ENCODE measurements at regions not wholly inside any gene's neighbourhood (a gene's known extent, or its start where the extent isn't known, plus 50 kb on each side); places are given as distances from the start of the nearest gene placed in this dataset.
A peak's percentile ranks its signal among the peaks of the same experiment; 100 is the strongest.

DNA sequence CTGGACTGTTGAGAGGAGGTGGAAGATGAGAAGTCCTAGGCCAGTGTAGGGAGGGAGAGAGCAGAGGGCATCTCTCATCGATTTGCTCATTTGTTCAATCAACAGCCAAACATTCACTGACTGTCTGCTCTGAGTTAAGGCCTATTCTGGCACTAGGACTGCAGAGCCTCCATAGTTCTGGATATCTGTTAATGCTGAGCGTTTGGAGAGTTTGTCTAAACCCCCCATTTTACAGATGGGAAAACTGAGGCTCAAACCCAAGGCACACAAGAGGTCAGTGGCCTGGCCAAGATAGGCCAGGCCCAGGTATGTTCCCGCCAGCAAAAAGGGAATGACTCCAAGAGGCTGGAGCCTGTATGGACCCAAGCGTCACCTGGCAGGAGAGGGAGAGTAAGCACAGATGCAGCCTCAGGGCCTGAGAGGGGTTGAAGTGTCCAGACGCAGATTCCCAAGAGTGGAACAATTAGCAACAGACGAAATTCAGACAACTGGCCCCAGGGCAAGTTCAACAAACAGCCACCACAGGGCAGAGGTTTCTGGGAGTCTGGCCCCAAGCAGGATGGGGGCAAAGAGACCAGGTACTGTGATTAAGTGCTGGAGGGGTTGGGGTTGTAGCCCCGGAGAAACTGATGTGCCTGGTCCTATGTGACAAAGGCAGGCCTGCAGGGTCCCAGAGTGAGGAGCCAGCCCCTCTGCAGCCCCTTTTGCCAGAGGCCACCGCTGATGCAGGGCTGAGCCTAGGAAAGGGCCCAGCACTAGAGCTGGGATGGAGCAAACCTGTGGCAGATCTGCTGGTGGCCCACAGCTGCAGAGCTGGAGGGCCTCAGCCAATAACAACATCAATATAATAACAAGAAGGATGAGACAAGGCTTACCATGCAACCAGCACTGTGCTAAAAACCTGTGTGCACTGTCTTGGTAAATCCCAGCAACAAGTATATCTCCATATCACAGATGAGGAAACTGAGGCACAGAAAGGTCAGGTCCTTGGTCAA, 245.1 kb upstream of the TLE3 start:
- DNase-seq: no peak

DNA sequence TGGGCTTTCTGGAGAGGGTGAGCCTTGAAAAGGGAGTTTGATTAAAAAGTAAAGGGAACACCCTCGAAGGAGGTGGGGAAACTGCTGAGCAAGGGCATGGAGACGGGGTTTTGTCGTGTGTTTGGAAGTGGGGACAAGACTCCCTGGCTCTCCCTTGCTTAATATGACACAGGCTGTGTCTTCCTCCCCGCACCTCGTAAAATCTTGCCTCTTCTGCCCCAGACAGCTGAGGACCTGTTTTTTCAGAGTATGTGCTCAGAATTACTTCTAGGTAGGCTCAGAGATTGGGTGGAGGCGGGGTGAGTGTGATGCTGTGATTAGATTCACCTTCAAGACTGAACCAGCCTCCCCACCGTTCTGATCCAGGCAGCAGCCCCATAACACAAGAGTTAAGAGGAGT, 244.4 kb upstream of the TLE3 start:
- DNase-seq: no peak

DNA sequence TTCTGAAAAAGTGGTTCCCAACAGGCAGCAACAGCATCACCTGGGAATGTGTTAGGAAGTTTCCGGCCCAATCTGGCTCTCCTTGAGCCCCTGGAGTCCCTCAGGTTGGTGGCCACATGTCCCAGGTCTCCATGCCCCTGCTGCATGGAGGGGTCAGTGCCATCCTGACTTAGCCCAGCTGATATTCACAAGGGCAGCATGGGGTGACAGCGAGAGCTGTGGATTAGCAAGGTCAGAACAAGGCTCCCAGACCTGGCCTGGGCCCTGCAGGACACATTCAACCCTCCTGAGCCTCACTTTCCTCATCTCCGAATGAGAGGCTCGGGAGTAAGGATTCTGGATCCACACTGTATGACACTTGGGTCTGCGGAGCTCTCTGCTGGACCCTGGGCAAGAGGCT, 243.8 kb upstream of the TLE3 start:
- no peak for DNase-seq

GRCh38 chr15:70340494-70340870, 242.8 kb upstream of the TLE3 start:
- DNase-seq: no peak

DNA sequence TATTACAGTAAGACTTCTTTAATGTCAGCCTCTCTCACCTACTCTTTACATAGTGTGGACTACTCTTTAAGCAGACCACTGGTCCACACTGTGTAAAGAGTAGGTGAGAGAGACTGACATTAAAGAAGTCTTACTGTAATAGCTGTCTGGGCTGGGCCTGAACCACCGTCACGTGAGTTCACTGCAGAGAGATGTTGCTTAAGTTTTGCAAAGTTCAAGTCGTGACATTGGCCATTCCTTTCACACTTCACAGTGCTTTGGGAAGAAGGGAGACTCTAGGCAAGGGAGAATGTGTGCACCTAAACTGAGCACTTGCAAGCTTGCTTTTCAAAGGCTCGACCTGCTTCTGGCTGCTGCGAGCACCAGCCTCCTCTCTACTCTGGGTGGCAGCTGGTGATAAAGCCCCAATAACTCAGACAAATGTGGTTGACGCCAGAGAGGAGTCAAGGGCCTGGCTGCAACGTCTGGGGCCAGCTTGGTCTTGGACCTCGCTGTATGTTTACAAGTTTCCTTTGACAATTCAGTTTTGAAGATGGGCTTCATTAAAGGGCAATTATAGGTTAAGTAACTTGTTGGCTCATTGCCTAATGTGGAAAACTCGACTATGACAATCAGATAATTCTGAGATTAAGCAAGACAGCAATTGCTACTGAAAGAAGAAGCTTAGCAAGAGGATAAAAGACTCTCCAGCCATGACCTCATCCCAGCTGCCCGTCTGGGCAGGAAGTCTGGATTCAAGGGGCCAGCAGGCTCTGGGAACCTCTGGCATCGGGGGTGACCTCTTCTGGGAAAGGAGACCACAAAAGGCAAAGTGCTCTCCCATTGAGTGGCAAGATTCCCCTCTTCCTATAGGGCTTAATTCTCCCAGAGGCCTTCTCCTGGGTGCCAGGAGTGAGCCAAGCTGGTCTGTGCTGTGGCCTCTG, 242.1 kb upstream of the TLE3 start:
- DNase-seq: no peak

DNA sequence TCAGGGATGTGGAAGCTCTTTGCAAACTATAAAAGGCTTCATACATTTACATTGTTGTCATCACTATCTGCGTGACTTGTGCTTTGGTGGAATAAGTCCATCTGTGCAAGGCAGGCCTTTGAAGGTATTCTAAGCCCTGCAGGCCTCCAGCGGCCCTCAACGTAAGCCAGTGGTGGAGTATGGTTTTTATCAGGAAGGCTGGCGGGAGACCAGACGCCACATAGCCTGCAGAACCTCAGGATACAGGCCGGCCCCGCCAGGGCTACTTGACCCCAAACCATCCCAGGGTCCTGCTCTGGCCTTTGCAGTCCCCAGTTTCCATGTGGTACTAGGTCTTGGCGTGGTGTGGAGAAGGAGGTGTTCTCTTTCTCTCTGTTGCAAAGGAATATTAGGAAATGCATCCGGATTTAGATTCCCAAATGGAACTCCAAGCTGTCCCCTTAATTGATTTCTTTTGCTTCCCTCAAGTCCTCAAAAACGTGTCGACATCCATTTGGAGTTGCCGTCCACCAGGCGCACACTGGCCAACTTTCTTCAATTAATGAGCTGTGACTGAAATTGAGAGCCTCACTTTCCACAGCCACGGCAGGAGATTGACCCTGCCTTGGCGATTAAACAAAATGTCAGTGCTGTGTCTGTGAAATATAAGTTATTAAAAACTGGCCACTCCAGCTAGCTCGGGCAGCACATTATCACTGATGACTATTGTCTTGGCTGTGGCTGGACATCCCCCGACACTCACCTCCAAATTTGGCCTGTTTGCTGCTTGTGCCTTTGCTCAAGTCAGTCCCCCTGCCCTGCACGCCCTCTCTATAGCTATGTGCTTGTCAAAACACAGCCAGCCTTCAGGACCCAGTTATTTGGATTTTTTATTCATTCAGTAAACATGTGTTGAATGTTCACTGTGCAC, 239.8 kb upstream of the TLE3 start:
- DNase-seq: no peak

DNA sequence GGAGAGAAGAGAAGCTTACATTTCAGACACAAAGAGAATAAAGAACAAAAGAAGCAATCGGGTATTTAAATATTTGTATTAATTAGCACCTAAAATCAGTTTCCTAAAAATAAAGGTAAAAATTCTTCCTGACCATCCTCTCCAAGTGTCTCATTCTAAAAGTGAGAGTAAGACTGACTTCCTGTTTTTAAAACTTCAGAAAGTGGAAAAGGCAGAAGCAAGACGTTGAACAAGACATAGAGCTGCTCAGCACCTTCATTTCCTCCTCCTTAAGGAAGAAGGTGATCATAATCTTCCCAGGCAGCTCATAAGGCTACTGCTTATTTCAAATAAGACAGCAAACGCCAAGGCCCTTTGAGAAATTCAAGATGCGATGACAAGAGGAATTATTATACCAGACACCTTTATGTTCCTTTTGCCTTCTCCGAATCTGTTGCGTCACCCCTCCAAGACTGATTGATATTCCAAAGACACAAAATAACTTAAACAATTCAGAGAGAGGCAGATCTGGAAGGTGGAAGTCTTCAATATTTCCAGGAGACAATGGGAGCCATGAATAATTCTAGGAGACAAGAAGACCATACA, 238.8 kb upstream of the TLE3 start:
- DNase-seq: no peak

DNA sequence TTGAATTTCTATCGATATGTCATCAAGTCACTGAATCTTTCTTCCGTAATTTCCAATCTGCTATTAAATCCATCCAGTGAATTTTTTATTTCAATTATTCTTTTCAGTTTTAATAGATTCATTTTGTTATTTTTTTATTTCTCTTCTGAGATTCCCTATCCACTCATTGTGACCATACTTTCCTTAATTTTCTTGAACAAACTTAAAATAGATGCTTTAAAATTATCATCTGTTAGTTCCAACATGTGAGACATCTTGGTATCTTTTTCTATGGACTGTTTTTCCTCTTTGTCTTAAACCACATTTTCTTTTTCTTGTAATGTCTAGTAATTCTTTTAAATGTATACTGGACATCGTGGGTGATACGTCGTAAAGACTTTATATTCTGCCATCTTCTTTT, 236.6 kb upstream of the TLE3 start:
- DNase-seq: no peak

DNA sequence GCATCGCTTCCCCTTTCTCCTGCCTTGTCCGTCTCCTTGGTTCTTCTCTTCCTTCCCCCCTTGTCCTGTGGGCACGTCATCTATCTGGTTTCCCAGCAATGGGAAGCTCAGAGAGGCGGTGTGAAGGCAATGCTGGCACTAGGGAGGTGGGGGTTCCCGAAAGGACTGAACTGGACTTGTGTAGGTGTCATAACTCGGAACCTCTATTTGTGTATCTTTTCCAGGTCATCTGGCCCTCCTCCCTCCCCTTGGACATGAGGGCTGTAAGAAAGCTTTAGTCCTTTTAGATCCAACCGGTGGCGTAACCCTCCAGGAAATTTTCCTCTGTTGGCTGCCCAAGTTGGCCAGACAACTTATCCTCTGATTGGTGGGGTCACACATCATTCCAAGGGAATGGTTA, 231.5 kb upstream of the TLE3 start:
- DNase-seq: no peak

DNA sequence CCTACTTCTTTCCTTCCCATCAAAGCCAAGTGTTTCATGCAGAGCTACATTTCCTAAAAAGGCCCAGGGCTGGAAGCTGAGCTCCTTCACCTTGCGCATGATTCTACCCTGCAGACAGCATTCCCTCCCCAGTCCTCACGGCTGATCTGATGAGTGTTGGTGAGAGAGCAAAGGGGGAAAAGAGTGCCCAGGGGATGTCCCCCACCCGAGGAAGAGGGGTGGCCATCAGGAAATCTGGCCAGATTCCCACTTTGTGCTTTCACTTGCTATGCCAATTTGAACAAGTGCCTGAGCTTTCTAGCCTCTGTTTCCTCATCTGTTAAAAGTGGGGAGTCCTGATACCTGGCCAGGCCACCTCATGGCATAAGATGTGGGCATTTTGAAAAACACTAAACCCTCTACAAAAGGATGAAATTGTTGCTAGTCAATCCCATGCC, 231.0 kb upstream of the TLE3 start:
- DNase-seq: no peak

DNA sequence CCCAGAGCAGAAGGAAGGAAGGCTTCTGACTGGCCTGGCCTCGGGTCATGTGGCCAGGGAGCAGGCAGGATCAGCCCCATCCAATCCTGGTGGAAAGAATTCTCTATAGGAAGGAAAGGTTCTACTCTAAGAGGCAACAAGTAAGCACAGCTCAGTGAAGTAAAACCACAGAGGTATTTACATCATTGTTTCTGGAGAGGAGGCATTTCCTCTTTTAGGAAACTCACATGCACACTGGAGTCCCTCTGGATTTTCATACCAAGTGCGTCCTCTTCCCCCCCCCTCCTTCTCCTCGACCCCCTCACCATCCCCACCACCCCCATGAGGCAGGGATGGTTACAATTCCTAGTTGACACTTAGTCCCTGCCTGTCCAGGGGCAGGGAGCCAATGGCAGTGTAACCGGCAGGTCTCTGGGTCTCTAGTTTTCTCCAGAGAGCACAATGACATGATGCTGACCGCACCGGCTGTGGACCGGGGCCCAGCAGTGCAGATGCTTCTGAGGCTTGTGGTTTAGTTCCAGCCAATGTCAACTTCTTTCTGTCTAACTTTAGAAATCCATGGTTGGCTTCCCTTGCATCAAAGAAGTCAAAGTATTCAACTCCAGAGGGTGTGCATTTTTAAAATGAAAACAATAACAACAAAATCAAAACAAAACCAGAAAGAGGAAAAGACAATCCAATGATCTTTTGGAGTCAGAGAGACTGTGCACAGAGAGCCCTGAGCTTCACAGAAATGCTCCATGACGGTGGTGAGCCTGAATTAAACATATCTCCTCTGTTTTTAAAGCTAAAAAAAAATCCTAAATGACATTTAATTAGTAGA, 230.3 kb upstream of the TLE3 start:
- DNase-seq: no peak

DNA sequence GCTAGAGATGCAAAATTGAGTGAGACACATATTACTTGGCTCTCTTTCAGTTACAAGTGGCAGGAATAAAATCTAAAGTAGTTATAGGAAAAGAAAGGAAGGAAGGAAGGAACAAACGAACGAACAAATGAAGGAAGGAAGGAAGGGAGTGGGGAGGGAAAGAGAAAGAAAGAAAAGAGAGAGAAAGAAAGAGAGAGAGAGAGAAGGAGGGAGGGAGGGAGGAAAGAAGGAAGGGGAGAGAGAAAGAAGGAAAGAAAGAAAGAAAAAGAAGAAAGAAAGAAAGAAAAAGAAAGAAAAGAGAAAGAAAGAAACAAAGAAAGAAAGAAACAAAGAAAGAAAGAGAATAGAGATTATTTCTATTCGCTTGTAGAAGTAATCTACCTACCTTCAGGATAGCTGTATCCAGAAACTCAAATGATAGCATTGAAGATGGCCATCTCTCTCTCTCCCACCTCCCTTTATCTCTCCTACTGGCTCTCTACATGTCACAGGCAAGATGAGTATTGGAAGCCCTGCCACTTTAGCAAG, 229.7 kb upstream of the TLE3 start:
- DNase-seq: no peak

DNA sequence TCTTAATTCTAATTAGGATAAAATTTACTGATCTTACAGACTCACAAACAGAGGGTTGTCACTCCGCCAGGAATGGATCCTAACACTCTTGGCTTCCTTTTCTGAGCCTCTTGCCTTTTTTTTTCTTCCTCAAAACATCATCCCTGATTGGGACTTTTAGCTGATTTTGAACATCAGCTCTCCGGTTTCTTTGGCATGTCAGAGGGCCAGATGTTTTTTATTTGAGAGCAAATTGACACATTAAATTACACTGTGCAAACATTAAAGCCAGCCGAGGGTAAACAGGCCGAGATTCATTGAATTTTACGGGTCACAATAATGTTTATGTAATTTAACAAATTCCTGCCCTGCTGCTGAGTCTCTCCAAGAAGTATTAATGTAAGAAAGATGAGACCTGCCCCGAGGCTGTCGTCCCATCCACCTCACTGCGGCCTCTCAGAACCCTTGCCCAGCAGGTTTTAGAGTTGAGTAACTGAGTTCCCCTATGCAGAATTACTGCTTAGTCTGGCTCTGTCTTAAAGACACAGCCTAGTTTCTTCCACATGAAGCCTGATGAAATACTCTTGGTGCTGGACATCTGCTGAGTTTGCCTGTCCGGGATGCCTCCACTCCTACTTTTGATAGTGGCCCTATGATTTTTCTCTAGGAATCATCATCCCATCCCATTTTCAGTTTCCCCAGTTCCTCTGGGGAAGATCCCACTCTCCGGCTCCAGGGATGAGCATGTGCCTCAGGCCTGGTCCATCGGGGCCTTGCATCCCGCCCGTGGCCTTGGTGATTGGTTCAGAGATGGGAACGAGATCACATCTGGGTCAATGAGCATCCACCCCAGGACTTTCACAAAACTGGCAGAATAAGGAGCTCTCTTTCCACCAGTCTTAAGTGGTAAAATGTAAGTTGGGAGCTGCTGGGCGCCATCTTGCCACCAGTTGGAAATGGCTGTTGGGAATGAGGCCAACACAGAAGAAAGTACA, 226.6 kb upstream of the TLE3 start:
- DNase-seq: no peak

GRCh38 chr15:70323111-70323851, 225.6 kb upstream of the TLE3 start:
- peak; percentile 32 for DNase-seq

- DNase-seq: no peak
These were observed 224.4 kb upstream of the TLE3 start for GRCh38 chr15:70322051-70322668.

DNA sequence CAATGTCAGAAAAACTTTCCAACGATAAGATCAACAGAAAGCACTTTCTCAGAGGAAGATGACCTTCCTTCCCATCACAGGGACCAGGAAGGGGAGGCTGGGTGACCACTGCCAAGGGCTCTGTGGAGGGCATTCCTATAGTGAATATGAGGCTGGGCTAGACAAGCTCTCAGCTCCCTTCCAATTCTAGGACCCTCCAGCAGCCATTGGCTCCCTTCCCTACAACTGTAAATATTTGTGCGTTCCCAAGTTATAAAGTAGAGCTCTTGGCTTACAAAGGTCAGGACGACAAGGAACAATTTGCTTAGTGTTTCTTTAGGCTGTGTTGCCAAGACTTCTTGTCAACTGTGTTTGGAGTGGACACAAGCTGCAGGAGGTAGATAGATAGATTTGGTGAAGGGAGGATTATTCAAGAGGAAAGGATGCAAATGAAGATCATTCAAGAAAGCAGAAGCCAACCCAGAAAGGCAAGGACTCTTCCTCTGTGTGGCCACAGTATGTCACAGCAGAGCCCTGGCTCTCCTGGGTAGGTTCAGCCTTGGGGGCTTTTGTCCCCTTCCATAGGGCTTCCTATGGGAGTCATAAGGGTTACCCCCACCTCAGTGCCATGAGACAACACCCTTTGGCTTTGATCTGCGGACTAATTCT, 223.6 kb upstream of the TLE3 start:
- DNase-seq: no peak

DNA sequence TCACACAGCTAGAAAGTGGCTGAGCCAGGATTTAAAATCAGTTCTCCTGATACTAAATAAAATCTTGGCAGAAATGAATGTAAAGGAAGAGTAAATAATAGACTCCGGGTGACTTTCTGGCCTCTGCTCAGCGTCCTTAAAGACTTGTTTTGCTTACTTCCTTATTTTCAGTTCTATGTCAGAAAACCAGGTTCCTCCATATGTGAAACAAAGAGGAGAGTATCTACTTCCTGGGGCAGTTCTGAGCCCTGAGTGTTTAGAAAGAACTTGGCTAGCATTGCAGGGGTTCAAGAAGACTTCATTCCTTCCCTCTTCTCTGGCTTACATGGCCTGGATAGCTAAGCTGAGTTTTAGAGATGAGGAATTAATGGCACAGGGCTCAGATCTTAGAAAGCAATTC, 222.8 kb upstream of the TLE3 start:
- DNase-seq: no peak

- no peak for DNase-seq
These were observed 222.4 kb upstream of the TLE3 start for GRCh38 chr15:70320077-70320476.
